ENCODE measurements at regions not wholly inside any gene's neighbourhood (a gene's known extent, or its start where the extent isn't known, plus 50 kb on each side); places are given as distances from the start of the nearest gene placed in this dataset.

GRCh38 chr19:23474761-23475160 is 79.5 kb upstream of the ZNF91 start:
- H3K9me3 ChIP-seq (ENCODE audit: control insufficient read depth in 4 of 4, low read length in 3 of 4) = peaks cover 3 to 19% (median 12%) of the 10 kb centered on the region in 4 donors
- TF ChIP-seq RXRA (IDR thresholded peaks at IDR 0.05) = no peak
- TF ChIP-seq HNF4G (IDR thresholded peaks at IDR 0.05) = no peak
- no peak for TF ChIP-seq REST (IDR thresholded peaks at IDR 0.05)
- no peak for TF ChIP-seq MAX (IDR thresholded peaks at IDR 0.05)
- no peak for TF ChIP-seq YY1 (IDR thresholded peaks at IDR 0.05)
- TF ChIP-seq JUND (IDR thresholded peaks at IDR 0.05) = no peak
- TF ChIP-seq, protein P1, sequence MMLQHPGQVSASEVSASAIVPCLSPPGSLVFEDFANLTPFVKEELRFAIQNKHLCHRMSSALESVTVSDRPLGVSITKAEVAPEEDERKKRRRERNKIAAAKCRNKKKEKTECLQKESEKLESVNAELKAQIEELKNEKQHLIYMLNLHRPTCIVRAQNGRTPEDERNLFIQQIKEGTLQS (IDR thresholded peaks at IDR 0.05) = no peak
- TF ChIP-seq TAF1 (conservative IDR thresholded peaks at IDR 0.05) = no peak
- no peaks in the 10 kb centered on the region for H3K36me3 ChIP-seq (ENCODE audit: control insufficient read depth in 4 of 4, insufficient read depth in 3 of 4, low read depth in 1 of 4, low read length in 3 of 4)
- no peak overlapping the region for H3K4me3 ChIP-seq (ENCODE audit: low read depth in 1 of 3, low read length in 3 of 3)
- H3K27me3 ChIP-seq (ENCODE audit: control insufficient read depth in 4 of 4, insufficient read depth in 4 of 4, low read length in 3 of 4) = peaks cover 0 to 4% (median 0%) of the 10 kb centered on the region in 4 donors
- no peak for DNase-seq (ENCODE audit: low spot score)
- H3K27ac ChIP-seq (ENCODE audit: low read depth in 1 of 2, low read length in 2 of 2) = no peak overlapping the region
- H3K4me1 ChIP-seq (ENCODE audit: control insufficient read depth in 4 of 4, insufficient read depth in 4 of 4, low read length in 3 of 4) = no peaks in the 10 kb centered on the region
- H3K9ac ChIP-seq (ENCODE audit: low read depth in 1 of 2, low read length in 2 of 2) = no peak overlapping the region

GRCh38 chr19:23474172-23474571 is 78.9 kb upstream of the ZNF91 start:
- no peak for DNase-seq (ENCODE audit: low spot score)
- no peak overlapping the region for H3K27ac ChIP-seq (ENCODE audit: low read depth in 1 of 2, low read length in 2 of 2)
- H3K9me3 ChIP-seq (ENCODE audit: control insufficient read depth in 4 of 4, low read length in 3 of 4) = peaks cover 3 to 19% (median 14%) of the 10 kb centered on the region in 4 donors
- no peak for TF ChIP-seq RXRA (IDR thresholded peaks at IDR 0.05)
- TF ChIP-seq FOXA2 (IDR thresholded peaks at IDR 0.05) = no peak
- TF ChIP-seq HNF4G (IDR thresholded peaks at IDR 0.05) = no peak
- no peak for TF ChIP-seq TAF1 (conservative IDR thresholded peaks at IDR 0.05)
- TF ChIP-seq JUND (IDR thresholded peaks at IDR 0.05) = no peak
- TF ChIP-seq, protein P2, sequence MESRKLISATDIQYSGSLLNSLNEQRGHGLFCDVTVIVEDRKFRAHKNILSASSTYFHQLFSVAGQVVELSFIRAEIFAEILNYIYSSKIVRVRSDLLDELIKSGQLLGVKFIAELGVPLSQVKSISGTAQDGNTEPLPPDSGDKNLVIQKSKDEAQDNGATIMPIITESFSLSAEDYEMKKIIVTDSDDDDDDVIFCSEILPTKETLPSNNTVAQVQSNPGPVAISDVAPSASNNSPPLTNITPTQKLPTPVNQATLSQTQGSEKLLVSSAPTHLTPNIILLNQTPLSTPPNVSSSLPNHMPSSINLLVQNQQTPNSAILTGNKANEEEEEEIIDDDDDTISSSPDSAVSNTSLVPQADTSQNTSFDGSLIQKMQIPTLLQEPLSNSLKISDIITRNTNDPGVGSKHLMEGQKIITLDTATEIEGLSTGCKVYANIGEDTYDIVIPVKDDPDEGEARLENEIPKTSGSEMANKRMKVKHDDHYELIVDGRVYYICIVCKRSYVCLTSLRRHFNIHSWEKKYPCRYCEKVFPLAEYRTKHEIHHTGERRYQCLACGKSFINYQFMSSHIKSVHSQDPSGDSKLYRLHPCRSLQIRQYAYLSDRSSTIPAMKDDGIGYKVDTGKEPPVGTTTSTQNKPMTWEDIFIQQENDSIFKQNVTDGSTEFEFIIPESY (IDR thresholded peaks at IDR 0.05) = no peak
- TF ChIP-seq HNF4A (conservative IDR thresholded peaks at IDR 0.05) = no peak
- no peak for TF ChIP-seq YY1 (IDR thresholded peaks at IDR 0.05)
- no peak for TF ChIP-seq MAX (IDR thresholded peaks at IDR 0.05)
- no peak for TF ChIP-seq SP1 (IDR thresholded peaks at IDR 0.05)
- no peak for TF ChIP-seq EGR1 (IDR thresholded peaks at IDR 0.05; ENCODE audit: low read depth in 2 of 2)
- no peak for TF ChIP-seq REST (IDR thresholded peaks at IDR 0.05)
- TF ChIP-seq, protein P1 (IDR thresholded peaks at IDR 0.05) = no peak
- TF ChIP-seq RAD21 (IDR thresholded peaks at IDR 0.05) = no peak
- no peak for TF ChIP-seq FOXA1 (IDR thresholded peaks at IDR 0.05)
- TF ChIP-seq GABPA (IDR thresholded peaks at IDR 0.05 in 1 of 2, conservative IDR thresholded peaks at IDR 0.05 in 1 of 2) = no peak
- no peak for TF ChIP-seq NR2F2 (IDR thresholded peaks at IDR 0.05)
- TF ChIP-seq CTCF (IDR thresholded peaks at IDR 0.05; ENCODE audit: low read depth, low read length, missing input control) = no peak
- H3K4me1 ChIP-seq (ENCODE audit: control insufficient read depth in 4 of 4, insufficient read depth in 4 of 4, low read length in 3 of 4) = no peaks in the 10 kb centered on the region
- no peaks in the 10 kb centered on the region for H3K36me3 ChIP-seq (ENCODE audit: control insufficient read depth in 4 of 4, insufficient read depth in 3 of 4, low read depth in 1 of 4, low read length in 3 of 4)
- no peak overlapping the region for H3K4me3 ChIP-seq (ENCODE audit: low read depth in 1 of 3, low read length in 3 of 3)
- H3K9ac ChIP-seq (ENCODE audit: low read depth in 1 of 2, low read length in 2 of 2) = no peak overlapping the region
- peaks cover 0 to 4% (median 0%) of the 10 kb centered on the region in 4 donors for H3K27me3 ChIP-seq (ENCODE audit: control insufficient read depth in 4 of 4, insufficient read depth in 4 of 4, low read length in 3 of 4)

All from liver (tissue), 7 donors.